HG03060 (cell line): ENCODE measurements at regions not wholly inside any gene's neighbourhood (a gene's known extent, or its start where the extent isn't known, plus 50 kb on each side); places are given as distances from the start of the nearest gene placed in this dataset.

Experiments
- ATAC-seq: cut with Tn5 transposase; IDR thresholded peaks from one replicate; pipeline ENCODE4 v1.9.1; 2021; ENCODE audit warnings: low read depth, moderate number of reproducible peaks; ENCODE audit not compliant: unreplicated experiment

DNA sequence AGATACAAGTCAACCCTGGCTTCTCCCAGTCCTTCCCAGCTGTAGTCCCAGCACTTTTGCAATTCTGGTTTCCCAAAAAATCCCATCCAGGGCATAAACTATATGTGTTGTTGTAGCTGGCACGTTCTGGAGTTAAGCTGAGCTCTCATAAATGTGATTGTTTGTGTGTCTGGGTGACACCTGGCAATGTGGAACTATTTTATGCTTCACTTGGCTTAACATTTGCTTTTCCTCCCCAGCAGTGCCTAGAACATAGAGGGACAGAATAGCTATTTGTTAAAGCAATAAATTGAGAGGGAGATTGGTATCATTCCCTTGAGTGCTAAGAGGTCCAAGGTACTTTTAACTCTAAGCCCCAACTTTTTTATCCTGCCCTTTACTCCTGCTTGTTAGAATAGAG is 575.9 kb upstream of the NOX3 start:
- no peak for ATAC-seq

DNA sequence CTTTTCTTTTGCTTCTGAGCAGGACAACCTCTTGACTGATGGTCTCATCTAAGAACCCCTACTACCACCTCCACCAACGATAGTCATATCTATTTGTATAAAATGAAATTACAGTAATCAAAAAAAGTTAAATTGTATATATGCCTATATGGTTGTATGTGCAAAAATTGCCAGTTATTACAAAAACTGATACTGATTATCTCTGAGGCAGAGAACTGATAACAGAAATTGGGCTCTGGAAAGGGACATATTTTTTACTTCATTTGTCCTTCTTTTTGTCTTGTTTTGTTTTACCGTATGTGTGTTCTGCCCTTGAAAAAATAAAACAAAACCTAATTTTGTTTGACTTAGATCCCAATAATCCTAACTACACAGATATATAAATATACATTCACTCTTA is 574.4 kb upstream of the NOX3 start:
- ATAC-seq, result no peak

DNA sequence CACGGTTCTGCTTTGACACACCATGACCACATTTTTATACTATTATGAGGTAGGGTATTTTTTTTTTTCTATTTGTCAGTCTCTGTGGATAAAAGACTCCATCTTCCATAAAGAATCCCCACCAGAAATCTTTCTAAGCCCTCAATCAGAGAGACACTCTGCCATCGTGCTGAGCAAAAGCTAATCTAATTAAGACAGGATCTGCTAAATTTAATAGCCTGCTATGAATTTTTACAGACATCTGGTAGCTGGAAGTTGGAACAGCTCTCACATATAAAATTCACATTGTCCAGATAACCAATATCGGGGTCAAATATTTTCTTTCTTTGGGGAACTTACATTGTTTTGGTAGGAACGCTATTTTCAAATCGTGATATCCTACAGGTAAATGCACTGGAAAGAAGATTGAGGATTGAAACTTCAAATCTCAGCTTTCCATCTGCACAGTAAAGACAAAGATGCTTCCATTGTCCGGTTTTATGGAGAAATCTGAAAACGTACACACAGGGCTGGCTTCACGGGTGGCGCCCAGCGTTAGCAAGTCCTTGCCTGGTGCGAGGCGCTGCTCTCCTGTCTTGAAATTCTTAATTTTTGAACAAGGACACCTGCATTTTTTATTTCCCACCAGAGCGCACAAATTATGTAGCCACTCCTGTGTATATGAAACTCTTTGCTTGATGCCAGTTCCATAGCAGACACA is 573.8 kb upstream of the NOX3 start:
- ATAC-seq, result no peak

DNA sequence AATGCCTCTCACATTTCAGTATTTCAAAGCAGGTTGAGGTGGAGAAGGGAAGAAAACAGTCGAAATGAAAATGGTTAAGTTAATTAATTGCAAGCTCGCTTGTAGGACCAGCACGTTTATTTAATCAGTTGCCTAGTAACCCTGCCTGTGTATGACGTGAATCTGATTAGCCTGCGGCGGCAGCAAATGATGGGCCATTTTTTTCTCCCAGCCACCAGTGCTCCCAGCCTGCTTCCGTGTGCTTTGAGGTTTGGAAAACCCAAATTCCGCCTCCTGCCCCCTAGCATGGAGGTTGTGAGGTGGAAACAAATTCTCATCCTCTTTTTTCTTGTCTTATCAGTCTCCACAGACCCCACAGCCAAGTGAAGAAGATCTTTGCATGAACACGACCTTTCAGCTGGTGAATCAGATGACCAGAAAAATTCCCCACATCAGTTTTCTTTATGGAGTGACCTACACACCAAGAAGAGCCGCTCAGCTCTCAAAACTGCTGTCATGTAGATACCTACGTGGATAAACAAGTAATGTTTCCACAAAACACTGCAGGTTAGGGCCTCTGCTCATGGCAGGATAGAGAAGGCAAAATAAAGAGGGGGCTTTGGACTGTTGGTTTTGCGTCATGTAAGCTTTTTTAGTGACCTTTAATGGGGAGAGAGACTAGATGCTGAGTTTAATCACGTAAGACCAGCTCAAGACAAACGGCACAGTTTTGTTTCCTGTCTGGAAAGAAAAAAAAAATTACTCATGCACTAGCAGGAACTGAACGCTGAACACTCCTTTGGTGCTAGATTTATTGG is 572.9 kb upstream of the NOX3 start:
- ATAC-seq, result no peak

DNA sequence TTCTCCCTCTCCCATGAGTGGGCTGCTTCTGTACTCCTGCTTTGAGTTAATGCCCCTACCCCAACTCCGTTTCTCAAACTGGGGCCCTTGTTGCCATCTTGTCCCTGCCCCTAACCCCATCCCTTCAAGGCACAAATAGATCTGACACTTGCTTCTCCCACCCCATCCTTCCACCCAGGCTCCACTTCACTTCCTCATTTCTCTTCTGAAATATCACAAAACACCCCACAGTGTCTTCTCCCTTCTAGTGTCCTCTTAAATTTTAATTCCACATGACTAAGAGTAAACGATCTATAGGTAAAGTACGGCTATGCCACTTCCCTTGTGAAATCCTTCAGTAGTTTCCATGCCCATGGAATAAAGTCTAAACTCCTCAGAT is 571.6 kb upstream of the NOX3 start:
- no peak for ATAC-seq

DNA sequence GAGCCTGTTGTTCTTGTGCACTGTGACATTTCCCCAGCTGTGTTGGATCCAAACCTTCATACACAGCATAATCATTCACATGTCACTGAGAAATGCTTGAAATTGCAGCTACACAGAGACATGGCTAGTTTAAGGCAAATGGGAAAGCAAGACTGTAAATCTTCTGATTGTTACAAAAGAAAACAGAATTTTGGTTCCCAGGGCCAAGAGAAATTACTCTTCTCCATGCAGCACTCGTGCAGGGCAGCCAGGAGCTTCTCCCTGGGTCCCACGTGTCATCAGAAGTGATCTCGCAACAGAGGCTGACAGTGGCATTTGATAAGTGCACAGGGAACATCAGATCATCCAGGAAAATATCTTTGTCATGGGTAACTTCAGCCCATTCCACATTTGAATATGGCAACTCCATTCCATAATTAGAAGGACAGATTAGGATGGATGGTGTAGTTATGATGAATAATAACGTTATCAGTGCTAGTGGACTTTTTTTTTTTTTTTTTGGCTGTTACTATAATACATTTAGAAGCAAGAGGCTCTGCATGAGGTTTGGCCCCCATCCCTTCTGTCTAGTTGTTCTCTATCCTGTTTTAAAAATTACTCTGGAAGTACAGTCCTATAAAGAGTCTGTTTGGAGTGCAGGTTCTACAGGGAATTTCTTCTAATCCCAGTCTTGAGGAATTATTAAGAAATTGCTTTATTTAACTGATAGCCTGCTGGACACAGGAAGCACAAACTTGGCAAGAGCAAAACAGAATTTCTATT is 571.0 kb upstream of the NOX3 start:
- ATAC-seq, result no peak

DNA sequence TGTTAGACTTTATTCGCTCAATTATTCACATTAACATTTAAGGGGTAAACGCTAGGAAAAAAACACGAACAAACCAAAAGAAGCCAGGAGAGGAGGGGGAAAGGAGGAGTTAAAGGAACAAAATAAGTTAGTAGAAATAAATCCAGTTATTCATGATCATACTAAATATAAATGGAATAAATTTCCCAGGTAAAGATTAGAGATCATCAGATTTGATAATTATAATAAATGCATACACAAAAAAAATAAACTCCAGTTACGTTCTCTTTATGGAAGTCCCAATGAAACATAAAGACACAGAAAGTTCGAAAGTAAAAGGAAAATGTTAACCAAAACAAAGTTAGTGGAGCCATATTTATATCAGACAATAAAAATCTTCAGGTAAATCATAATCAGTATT is 568.7 kb upstream of the NOX3 start:
- ATAC-seq, result no peak

DNA sequence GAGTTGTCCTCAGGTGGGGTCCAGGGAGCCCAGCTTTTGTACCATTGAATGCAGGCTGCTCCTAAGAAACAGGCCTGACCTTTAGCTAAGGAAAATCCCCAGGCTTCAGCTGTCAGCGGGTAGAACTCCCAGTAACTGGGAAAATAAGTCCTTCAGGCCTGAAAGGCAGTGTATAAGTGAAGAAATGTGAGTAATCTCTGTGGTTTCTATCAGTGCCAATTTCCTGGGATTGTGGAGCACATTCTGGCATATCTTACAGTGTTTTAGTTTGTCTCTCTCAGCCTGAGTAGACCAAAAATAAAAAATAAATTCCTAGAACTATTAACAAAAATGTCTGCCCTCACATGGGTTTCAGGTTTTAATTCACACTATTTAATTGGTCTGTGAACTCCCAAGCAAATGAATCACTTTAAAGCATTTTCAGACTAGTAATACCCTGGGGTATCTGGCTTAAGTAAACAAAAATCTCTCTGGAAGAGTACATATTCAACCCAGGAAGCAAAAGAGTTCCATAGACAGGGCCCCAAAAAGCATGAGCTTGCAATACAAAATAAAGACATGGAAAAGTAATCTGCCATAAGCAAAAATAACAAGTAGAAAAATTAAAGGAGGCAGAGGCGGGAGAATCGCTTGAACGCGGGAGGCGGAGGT is 566.2 kb upstream of the NOX3 start:
- no peak for ATAC-seq

DNA sequence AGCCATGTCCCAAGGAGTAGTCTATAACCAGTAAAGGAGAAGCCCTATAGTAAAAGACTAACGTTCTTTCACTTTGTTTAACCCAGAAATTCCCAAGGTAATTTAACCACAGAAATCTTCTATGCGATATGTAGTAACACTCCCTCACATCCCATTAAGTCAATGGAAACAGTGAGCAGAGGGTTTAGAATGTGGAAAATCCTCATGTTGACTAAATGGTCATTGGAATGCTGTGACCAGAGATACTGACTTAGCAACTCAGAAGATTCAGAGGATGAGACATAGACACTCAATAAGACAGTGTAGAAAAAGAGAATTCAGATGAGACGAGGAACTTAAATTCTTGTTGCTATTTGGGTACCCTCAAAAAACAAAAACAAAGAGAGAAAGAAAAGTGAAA is 562.2 kb upstream of the NOX3 start:
- ATAC-seq, result no peak

DNA sequence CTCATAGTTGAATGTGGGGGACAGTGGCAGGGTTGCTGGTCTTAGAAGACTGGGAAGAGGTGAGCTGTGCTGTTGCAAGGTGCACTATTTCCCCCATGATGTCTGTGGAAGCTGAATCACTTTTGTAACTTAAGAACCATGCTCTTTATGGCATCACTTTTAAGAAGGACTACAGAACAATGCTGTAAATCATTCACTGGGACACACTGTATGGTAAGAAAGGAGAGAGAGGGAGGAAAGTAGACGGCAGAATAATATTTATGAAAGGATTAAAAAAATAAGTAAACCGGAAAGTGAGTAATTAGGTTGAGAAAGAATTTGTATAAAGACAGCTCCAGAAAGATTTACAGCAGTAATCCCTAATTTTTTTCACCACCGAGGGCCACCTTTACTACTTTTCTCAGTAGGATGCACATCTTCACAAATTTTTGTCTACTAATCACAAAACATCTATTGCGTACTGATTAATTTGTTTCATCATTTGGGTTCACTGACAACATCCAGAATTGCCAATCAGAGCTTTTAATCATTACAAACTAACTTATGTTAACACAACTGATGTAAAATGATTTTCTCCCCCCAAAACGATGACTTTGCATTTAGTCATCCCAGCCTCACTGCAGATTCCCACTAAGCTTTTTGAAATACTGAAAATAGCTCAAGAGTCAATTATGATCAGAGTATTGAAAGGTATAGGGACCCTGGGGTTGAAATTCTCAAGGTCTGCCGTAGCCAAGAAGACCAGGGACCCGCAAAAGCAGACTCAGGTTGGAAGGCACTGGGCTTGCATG is 560.7 kb upstream of the NOX3 start:
- no peak for ATAC-seq

DNA sequence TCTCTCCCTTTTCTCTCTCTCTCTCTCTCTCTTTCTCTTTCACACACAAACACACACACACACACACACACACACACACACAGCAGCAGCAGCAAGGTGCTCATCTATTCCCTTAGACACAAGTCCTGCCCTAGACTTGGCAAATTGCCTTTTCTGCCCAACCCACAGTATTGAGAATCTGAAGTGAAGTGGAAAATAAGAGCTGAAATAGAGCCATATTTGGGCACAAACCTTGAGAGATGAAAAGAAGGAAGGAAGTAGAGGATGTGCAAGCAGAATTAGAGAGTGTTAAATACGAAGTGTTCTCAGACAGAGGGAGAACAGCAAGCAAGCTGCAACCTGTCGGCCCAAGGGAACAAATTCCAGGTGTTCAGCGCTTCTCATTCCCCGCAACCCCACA is 557.5 kb upstream of the NOX3 start:
- ATAC-seq, result no peak

DNA sequence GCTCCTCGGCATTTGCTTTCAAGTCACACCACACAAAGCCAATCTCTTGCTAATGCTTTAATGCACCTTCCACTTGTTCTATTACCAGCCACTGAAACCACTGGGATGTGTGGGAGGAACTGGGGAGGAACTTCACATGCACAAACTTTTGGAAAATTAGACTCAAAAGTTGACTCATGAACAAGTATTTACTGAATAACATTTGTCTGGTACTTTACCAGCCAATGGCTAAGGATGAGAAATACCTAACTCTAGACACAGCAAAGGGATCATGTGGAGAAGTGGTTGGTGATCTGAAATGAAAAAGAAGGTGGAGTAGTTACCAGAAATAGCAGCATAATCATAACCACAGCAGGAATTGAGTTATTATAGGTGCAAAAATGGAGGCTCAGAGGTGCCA is 554.0 kb upstream of the NOX3 start:
- ATAC-seq, result no peak

DNA sequence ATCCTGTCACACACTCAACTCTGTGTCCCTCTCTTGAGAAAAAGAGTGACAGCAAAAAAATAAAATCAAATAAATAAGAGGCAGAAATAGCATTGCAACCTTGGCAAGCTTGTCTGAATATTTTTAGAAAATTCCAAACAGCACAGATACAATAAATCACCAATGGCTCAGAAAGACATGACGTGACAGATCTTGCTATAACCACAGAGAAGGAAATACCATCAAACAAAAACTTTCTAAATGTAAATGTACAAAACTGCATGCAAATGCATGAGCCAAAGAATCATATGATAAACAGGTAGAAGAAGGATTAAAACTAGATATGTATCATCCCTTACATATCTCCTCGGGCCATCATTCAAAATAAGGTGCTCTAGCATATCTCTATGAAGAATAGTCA is 549.2 kb upstream of the NOX3 start:
- ATAC-seq, result no peak

DNA sequence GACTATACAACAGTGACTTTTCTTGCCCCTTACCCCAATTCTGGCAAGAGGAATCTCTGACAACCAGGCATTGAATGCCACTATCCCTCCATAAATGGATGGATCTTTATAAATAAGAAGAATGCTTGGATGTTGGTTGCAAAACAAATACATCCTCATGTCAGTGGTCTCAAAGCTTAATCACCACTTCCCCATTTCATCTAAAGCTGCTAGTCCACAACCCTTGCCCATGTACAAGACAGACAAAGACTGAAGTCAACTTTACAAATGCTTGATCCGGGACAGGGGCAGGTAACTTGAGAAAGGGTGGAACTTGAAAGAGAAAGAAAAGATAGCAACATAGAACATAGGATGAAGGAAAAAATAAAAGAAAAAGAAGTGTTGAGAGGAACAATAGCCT is 540.5 kb upstream of the NOX3 start:
- ATAC-seq, result no peak

DNA sequence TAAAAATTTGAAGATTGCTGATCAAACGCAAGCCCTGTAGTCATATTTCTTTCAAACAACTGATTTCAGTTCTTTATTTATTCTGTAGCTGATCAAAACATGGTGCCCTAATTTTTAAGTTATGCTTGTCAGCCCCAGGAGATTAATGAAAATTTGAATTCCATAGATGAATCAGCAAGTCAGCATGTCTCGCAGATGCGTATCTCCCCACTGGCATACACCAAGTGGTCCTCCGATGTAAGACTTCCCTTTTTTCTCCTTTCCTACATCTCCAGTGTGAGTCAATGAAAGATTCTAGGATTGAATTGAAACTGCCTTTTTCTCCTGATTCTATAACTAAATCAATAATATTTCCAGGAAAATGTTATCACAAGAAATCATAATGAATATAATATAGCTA is 539.6 kb upstream of the NOX3 start:
- ATAC-seq, result no peak

DNA sequence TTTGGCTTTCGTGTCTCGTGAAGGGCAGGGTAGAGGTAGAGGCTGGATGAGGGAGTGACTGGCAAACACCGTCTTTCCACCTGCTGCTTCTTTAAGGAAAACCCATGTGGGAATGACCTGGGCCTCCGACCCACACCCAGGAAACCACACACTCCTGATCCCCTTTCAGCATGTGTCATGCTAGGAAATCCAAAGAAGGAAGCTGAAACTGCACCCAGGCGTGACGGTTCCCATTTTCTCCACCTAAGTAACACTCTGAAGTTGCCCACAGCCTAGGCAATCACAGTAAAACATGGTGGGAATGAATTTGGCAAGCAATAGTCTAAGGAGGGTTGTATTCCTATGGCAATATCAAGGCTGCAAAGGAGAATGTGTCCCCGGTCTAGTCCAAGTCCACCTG is 538.4 kb upstream of the NOX3 start:
- ATAC-seq, result no peak

DNA sequence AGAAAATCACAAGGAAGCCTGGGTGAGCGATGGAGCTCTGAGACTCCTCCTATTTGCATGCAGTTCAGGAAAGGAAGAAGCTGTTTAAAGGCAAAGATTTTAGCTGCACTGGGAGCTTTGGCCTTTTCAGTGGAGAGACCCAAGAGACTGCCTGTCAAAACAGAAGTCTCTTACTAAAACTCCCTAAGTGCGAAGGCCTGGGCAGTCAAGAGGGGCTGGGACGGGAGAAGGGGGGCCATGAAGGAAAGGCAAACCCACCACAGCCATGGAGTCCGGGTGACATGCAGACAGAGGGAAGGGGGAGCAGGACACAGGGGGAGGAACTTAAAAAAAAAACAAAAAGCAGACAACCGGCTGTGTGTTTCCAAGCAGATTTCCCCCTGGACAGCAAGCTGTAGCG is 537.6 kb upstream of the NOX3 start:
- ATAC-seq, result no peak

DNA sequence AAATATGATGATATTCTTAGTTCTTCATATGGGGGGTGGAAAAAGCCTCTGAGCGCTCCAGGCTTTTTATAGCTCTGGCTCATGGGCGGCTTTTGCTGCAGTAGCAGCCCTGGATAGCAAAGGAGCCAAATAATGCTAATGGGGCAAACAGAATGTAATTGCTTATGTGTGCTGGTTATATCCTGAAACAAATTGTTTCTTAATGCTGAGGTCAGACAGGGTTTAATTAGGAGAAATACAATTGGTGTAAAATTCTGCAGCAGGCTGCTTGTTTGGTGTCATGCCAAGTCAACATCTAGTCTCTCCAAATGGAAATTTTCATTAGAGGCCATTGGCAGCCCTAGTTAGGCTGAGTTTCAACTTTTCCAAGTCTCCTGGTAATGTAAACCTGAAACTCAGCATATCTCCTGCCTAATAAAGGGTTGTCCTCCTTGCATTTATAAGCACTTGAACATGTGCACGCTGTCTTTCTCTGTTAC is 530.1 kb upstream of the NOX3 start:
- no peak for ATAC-seq

DNA sequence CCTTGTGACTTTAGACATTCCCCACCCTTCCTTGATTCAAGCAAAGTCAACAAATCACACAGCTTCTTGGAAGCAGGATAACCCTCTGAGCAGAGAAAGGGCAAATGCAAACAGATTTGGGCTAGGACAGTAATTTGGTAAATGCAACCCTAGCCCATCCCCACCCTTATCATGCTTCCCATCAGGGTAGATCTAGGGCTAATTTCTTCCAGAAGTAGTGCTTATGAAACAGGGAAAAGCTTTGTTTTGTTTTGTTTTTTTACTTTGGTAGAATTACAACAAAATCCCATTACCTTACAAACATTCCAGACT is 525.1 kb upstream of the NOX3 start:
- ATAC-seq, result no peak

DNA sequence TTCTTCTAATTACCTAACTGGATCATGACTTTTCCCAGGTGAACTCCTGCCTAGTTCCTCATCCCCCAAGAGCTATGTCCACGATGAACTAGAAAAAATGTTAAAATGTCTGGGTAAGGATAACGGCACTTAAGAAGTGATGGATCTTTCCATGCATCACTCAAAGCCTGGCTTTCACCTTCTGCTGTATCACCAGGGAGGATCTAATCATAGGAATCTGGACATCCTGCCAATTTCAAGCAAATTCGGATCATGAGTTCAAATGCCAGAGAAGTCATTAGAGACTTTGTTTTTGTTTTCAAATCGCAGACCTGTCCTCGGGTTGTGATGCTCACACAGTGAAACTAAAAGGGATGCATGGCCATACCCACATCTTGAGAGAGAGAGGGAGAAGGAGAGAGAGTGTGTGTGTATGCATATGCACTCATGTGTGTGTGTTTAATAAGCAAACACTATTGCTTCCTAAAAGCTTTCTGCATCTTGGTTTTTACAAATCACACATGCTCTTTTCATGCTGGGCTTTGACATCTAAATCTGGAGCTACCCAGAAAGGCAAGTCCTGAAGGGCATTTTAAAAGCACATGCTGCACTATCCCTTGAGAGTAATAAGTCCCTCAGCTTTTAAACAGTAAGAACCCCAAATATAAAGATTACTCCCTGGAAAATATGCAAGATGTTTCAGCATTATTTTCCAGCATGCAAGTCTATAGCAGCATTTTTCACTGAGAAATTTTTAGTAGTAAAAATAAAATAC is 524.6 kb upstream of the NOX3 start:
- no peak for ATAC-seq
